ENCODE measurements at regions not wholly inside any gene's neighbourhood (a gene's known extent, or its start where the extent isn't known, plus 50 kb on each side); places are given as distances from the start of the nearest gene placed in this dataset.

DNA sequence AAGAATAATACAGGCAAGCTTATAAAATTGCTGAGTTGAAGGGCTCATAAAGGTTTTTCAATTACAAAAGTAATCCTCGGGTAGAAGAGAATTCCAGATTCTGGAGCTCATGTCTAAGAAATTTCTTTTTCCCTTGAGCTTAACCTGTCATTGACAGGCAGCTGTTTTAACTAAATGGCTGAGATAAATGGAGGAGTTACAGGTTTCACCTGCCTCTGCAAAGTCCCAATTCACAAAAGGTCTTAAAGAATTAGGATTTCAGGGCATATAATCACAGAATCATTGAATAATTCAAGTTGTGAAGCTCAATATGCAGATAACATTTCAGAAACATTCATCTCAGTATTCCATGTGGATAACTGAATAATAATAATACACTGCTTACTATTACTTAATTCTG is 660.1 kb upstream of the NRSN1 start:
- H3K4me1 ChIP-seq (ENCODE audit: control insufficient read depth, extremely low read depth, insufficient read depth, low read length), result no peaks in the 10 kb centered on the region
- H3K79me2 ChIP-seq (ENCODE audit: control insufficient read depth, insufficient read depth, low read length), result no peaks in the 10 kb centered on the region
- H3K4me3 ChIP-seq (replicated peaks in 1 of 4; ENCODE audit: control extremely low read depth in 1 of 4, insufficient read depth in 1 of 4, low read depth in 3 of 4, low read length in 4 of 4), result no peak overlapping the region
- no peak overlapping the region for H3K4me2 ChIP-seq (ENCODE audit: extremely low read depth, insufficient read depth, low read length)
- H3K27ac ChIP-seq (ENCODE audit: insufficient read depth, low read length), result no peak overlapping the region
- no peak for DNase-seq (ENCODE audit: low read depth in 2 of 2)
- TF ChIP-seq CTCF (conservative IDR thresholded peaks at IDR 0.05 in 1 of 2, IDR thresholded peaks at IDR 0.05 in 1 of 2; ENCODE audit: low read depth in 1 of 2, low read length in 2 of 2) (no peak), EZH2 (IDR thresholded peaks at IDR 0.05; ENCODE audit: low read length, missing control alignments) (no peak)
- no peaks in the 10 kb centered on the region for H3K27me3 ChIP-seq (ENCODE audit: control insufficient read depth, insufficient read depth, low read length)
- H3K9me3 ChIP-seq (ENCODE audit: control insufficient read depth, insufficient read depth, low read depth, low read length), result no peaks in the 10 kb centered on the region
- H4K20me1 ChIP-seq (ENCODE audit: control insufficient read depth, extremely low read depth, insufficient read depth, low read length), result no peaks in the 10 kb centered on the region
- no peak overlapping the region for H3K9ac ChIP-seq (ENCODE audit: insufficient read depth, low read length)
- no peaks in the 10 kb centered on the region for H3K36me3 ChIP-seq (ENCODE audit: control insufficient read depth, insufficient read depth, low read length)
- no peak overlapping the region for H2AFZ ChIP-seq (ENCODE audit: low read length)

DNA sequence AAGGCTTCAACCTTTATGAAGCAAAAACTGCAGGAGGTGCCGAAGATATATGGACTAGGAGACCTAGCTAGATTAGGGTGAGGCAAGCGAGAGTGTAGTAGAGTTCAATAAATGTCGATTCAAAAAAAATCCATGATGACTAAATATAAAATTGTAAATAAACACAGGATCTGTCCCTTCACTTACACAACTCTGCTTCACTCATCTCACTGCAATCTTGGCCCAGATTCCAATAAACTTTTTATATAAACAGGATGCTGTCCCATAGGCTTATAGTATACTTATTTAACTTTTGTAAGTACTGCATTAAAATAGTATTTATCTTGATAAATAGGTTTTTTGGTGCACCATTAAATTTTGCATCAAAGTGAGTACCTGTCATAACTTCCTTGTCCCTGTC is 648.4 kb upstream of the NRSN1 start:
- H3K9me3 ChIP-seq (ENCODE audit: control insufficient read depth, insufficient read depth, low read depth, low read length), result no peaks in the 10 kb centered on the region
- H3K4me2 ChIP-seq (ENCODE audit: extremely low read depth, insufficient read depth, low read length), result no peak overlapping the region
- H3K27ac ChIP-seq (ENCODE audit: insufficient read depth, low read length), result no peak overlapping the region
- no peaks in the 10 kb centered on the region for H3K36me3 ChIP-seq (ENCODE audit: control insufficient read depth, insufficient read depth, low read length)
- H4K20me1 ChIP-seq (ENCODE audit: control insufficient read depth, extremely low read depth, insufficient read depth, low read length), result no peaks in the 10 kb centered on the region
- TF ChIP-seq CTCF (conservative IDR thresholded peaks at IDR 0.05 in 1 of 2, IDR thresholded peaks at IDR 0.05 in 1 of 2; ENCODE audit: low read depth in 1 of 2, low read length in 2 of 2), result no peak
- no peak for TF ChIP-seq EZH2 (IDR thresholded peaks at IDR 0.05; ENCODE audit: low read length, missing control alignments)
- H3K4me1 ChIP-seq (ENCODE audit: control insufficient read depth, extremely low read depth, insufficient read depth, low read length), result no peaks in the 10 kb centered on the region
- DNase-seq (ENCODE audit: low read depth in 2 of 2), result peak in 1 of 2 donors; percentile 68
- no peak overlapping the region for H3K9ac ChIP-seq (ENCODE audit: insufficient read depth, low read length)
- H3K79me2 ChIP-seq (ENCODE audit: control insufficient read depth, insufficient read depth, low read length), result no peaks in the 10 kb centered on the region
- H2AFZ ChIP-seq (ENCODE audit: low read length), result no peak overlapping the region
- H3K4me3 ChIP-seq (replicated peaks in 1 of 4; ENCODE audit: control extremely low read depth in 1 of 4, insufficient read depth in 1 of 4, low read depth in 3 of 4, low read length in 4 of 4), result no peak overlapping the region
- H3K27me3 ChIP-seq (ENCODE audit: control insufficient read depth, insufficient read depth, low read length), result no peaks in the 10 kb centered on the region

DNA sequence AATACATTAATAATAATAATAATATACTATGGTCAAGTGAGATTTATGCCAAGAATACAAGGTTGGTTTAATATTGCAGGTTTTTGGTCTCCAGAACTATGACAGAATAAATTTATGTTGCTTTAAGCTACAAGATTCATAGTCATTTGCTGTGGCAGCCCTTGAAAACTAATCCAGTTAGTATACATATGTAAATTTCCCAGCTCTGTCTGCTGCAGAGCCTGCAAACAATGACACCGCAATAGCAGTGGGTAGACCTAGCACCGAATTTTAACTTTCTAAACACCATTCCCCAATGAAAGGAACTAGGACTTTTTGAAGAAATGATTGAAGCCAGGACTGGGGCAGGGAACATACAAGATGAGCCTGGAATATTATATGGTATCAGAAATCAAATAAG is 647.7 kb upstream of the NRSN1 start:
- H2AFZ ChIP-seq (ENCODE audit: low read length), result no peak overlapping the region
- no peaks in the 10 kb centered on the region for H3K36me3 ChIP-seq (ENCODE audit: control insufficient read depth, insufficient read depth, low read length)
- DNase-seq (ENCODE audit: low read depth in 2 of 2), result no peak
- TF ChIP-seq CTCF (conservative IDR thresholded peaks at IDR 0.05 in 1 of 2, IDR thresholded peaks at IDR 0.05 in 1 of 2; ENCODE audit: low read depth in 1 of 2, low read length in 2 of 2) (no peak), EZH2 (IDR thresholded peaks at IDR 0.05; ENCODE audit: low read length, missing control alignments) (no peak)
- H3K4me1 ChIP-seq (ENCODE audit: control insufficient read depth, extremely low read depth, insufficient read depth, low read length), result no peaks in the 10 kb centered on the region
- H3K9ac ChIP-seq (ENCODE audit: insufficient read depth, low read length), result no peak overlapping the region
- H3K27ac ChIP-seq (ENCODE audit: insufficient read depth, low read length), result no peak overlapping the region
- H3K27me3 ChIP-seq (ENCODE audit: control insufficient read depth, insufficient read depth, low read length), result no peaks in the 10 kb centered on the region
- H3K79me2 ChIP-seq (ENCODE audit: control insufficient read depth, insufficient read depth, low read length), result no peaks in the 10 kb centered on the region
- no peak overlapping the region for H3K4me3 ChIP-seq (replicated peaks in 1 of 4; ENCODE audit: control extremely low read depth in 1 of 4, insufficient read depth in 1 of 4, low read depth in 3 of 4, low read length in 4 of 4)
- no peaks in the 10 kb centered on the region for H3K9me3 ChIP-seq (ENCODE audit: control insufficient read depth, insufficient read depth, low read depth, low read length)
- H3K4me2 ChIP-seq (ENCODE audit: extremely low read depth, insufficient read depth, low read length), result no peak overlapping the region
- no peaks in the 10 kb centered on the region for H4K20me1 ChIP-seq (ENCODE audit: control insufficient read depth, extremely low read depth, insufficient read depth, low read length)
